Astrocyte of the hippocampus (primary cell): ENCODE measurements at regions not wholly inside any gene's neighbourhood (a gene's known extent, or its start where the extent isn't known, plus 50 kb on each side); places are given as distances from the start of the nearest gene placed in this dataset.
A peak's percentile ranks its signal among the peaks of the same experiment; 100 is the strongest.

Source experiments
- DNase-seq: peaks from one replicate; pipeline ENCODE4 v3.0.0; 2011; ENCODE audit warnings: low read depth, low spot score

- DNase-seq = no peak
These were observed 103.8 kb downstream of the GTPBP8 start for GRCh38 chr3:113094337-113095221.

DNA sequence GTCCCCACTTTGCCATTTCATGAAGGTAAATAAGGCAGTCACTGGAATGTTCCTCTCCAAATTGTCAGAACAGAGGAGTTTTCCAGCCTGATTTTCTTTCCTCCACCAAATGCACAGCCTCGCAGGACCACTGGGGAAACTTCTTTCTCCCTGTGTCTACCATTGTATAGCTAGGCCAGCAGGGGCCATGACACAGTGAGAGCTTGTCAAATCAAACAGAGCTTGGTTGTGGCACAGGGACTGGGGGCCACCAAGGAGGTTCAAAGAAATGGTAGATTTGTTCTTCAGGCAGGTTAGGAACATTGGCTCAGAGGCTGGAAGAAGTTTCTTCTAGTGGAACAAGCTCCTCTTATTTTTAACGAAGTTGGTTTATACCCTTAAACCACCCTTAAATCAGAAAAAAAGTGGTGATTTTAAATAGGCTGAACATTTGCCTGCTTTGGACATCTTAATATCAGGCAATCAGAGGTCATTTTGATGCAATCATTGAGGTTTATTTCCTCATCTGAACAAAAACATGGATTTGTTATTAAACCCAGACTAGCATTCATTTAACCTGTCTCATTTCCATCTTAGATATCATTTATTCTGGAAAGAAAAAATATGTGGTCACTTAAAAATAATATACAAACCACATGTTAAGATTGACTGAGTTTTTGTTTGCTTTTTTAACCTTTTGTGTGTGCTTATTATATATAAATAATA is 105.6 kb downstream of the GTPBP8 start:
- DNase-seq = no peak

GRCh38 chr3:113097960-113098447 is 107.2 kb downstream of the GTPBP8 start:
- peak; percentile 57 for DNase-seq

- no peak for DNase-seq
These were observed 109.3 kb downstream of the GTPBP8 start for GRCh38 chr3:113100063-113100462.

GRCh38 chr3:113103588-113103987 is 107.8 kb upstream of the BOC start:
- DNase-seq = no peak

- no peak for DNase-seq
These were observed 106.8 kb upstream of the BOC start for GRCh38 chr3:113104357-113105092.

DNA sequence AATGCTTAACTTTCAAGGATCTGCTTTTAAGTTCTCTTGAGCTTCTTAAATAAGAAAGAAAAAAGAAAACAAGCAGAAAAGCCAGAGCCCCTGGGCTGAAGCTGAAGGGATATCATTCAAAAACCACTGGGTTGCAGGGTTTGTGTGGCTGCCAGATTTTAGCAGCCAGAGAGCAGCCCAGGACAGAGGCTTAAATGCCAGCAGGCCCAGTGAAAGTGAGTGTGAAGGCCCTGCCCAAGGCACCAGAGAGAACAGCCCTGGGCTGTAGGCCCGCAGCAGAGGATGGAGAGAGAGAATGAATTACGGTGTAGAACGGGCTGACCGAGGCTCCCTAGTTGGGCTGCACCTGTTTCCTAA is 106.3 kb upstream of the BOC start:
- DNase-seq = peak; percentile 55

DNA sequence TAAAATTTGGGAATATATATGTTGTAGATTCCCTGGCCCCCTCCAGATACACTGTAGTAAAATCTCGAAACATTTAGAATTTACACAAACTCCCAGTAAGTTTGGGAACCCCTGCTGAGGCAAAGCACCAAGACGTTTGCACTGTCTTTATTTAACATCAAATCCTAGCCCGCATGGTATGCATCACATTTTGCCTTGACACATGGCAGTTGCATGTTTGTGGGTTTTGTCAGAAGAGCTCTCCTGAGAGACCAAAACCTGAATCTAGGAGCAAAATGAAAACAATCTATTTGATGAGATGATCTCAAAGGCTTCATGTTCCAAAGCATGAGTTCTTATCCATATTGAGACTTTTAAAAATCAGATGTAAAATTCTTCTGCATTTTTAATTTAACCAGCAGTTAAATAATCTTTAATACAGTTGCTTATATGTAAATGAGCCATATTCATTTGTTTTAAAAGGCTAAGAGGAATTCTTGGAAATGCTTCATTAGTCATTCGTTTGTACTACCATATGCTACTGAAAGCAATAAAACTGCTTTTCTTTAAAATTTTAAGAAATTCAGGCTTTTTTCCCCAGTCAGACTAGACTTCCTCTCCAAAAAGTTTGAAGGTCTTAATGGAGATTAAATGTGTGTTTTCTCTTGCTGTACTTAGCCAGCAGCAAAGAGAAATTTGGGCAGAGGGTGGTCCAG is 105.2 kb upstream of the BOC start:
- DNase-seq = no peak

- DNase-seq = no peak
These were observed 101.1 kb upstream of the BOC start for GRCh38 chr3:113110267-113110666.

DNA sequence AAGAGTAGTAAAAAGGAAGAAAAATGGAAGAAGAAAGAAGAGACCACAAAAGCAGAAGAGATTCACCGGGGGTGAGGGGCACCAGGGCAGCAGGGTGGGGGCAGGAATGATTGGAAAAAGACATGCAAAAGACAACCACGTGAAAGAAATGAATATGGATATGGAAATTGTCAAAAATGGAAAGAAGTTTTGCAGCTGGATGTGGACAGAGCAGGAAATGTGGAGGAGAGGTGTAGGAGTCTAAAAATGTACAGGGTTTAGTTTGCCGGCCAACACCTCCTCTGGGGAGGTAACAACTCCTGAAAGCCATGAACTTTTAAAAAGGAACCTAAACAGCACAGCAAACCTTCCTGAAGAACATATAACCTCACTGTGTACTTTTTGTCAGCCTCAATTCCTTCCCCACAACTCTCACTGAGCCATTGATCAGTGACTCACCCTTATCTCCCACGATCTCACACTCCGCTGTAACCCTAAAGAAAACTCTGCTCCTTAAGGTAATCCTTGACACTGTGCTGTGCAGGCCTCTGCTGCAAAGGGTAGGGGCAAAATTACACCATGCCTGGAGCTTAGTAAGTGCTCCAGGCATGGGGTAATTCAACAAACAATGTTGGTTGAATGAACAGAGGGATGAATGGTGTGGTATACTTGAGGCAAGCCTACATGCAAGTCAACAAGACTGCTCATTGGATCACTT is 100.2 kb upstream of the BOC start:
- DNase-seq = no peak

DNA sequence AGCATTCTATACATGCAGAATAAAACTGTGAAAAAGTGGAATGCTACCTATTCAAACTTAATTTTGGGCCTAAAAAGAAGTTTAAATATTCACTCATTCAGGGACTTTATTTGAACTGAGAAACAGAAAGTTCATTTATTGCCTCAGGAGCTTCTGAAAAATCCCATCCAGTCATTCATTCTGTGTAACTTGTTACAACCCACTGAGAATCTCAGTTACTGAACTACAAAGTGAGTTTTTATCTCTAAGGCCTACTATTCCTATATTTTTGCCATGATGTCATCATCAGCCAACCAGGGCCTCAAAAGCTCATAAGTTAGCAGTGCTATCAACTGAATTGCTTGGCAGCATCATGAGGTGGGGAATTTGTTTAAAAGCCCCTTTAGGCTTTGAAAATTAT is 98.0 kb upstream of the BOC start:
- DNase-seq = no peak

DNA sequence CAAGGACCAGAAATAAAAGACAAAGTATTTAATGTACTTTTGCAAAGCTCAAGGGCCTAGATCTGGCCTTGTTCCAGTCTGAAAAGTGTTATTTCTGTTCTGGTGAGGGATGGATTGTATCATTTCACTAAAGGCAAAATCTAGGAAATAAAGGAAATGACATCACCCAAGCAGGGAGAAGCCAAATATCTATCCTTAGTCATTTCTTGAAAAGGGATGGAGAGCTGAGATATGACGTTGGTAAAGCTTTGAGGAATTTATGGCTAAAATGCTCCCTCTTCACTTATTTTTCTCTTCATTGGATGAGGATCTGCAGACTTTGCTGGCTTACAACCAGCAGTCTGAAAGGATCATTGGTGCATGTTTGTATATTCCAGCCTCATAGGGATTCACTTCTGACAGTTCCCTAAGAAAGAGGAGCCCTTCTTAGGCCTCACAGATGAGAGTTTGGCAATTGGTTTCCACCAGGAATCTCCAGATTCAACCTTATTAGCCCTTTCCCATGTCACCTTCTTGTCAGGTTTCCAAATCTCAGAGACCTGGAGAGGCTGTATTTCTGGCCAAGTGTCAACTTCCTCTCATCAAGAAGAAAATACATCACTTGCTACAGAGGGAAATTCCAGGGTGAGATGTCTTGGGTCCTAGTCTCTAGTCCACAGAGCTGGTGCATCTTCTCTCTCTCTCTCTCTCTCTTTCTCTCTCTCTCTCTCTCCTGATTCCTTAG is 93.7 kb upstream of the BOC start:
- DNase-seq = peak; percentile 37

- DNase-seq = no peak
These were observed 93.0 kb upstream of the BOC start for GRCh38 chr3:113118336-113118735.

- no peak for DNase-seq
These were observed 87.0 kb upstream of the BOC start for GRCh38 chr3:113124256-113124830.

- no peak for DNase-seq
These were observed 85.4 kb upstream of the BOC start for GRCh38 chr3:113125951-113126350.

GRCh38 chr3:113128386-113129015 is 82.9 kb upstream of the BOC start:
- DNase-seq = no peak

- DNase-seq = no peak
These were observed 82.2 kb upstream of the BOC start for GRCh38 chr3:113129168-113129567.

DNA sequence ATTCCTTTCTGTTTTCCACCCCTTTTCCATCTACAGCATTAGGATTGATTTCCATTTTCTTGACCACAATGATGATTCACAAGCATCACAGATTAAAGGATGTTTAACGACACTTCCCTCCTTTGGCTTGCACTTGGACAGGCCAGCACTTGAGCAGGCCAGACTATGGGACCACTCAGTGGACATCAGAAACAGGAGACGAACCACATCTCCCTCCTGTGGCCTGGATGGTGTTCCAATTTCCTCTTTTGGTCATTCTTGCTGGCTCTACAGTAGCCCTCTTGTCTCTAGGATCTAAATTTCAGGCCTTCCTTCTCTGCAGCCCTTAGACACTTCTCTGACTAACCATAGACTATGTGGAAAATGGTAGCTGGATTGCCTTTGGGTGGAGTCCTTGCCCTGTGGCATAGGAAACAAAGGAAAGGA is 78.8 kb upstream of the BOC start:
- peak; percentile 86 for DNase-seq

DNA sequence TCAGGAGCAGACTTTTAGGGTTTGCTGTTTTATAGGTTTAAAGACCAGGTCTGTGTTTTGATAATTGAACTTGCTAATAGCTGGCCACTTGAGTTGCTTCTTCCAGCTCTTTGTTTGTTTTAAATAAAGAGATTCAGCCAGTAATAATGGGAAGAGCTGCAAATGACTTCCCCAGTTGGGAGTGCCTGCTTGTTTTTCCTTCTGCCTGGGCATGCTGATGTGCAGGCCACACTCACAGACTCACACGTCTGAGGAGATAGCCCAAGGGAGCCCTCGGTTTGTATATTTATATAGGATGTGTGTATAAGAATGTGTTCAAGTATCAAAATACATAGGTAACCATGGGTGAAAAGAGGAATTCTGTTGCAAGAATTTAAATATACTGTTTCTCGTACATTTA is 78.2 kb upstream of the BOC start:
- DNase-seq = no peak
